ENCODE measurements at regions not wholly inside any gene's neighbourhood (a gene's known extent, or its start where the extent isn't known, plus 50 kb on each side); places are given as distances from the start of the nearest gene placed in this dataset.

DNA sequence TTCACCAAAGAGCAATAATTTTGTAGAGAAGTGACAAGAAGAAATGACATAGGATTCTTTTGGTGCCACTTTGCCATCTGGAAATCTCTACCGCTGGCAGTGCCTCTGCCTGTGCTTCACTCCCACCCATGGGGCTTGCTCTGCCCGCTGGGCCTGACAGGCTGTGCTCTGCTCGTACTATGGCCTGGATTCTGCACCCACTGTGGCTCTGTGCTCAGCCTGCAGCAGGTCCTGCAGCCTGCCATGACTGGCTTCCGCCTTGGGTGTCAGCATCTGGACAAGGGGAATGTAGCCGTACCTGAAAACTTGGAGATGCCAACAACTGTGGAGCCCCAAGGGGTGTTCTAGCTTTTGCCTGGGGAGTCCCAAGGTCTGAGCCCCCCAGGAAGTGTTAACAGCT, 792.3 kb downstream of the CDH8 start:
- TF ChIP-seq, protein P1, sequence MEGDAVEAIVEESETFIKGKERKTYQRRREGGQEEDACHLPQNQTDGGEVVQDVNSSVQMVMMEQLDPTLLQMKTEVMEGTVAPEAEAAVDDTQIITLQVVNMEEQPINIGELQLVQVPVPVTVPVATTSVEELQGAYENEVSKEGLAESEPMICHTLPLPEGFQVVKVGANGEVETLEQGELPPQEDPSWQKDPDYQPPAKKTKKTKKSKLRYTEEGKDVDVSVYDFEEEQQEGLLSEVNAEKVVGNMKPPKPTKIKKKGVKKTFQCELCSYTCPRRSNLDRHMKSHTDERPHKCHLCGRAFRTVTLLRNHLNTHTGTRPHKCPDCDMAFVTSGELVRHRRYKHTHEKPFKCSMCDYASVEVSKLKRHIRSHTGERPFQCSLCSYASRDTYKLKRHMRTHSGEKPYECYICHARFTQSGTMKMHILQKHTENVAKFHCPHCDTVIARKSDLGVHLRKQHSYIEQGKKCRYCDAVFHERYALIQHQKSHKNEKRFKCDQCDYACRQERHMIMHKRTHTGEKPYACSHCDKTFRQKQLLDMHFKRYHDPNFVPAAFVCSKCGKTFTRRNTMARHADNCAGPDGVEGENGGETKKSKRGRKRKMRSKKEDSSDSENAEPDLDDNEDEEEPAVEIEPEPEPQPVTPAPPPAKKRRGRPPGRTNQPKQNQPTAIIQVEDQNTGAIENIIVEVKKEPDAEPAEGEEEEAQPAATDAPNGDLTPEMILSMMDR (IDR thresholded peaks at IDR 0.05; ENCODE audit: low read length) = no peak
- TF ChIP-seq EZH2 (optimal IDR thresholded peaks at IDR 0.05; ENCODE audit: low read depth, low read length) = no peak
- no peak for TF ChIP-seq EZH2phosphoT487 (IDR thresholded peaks at IDR 0.05; ENCODE audit: low read length)
